GM13976 (cell line): ENCODE measurements at regions not wholly inside any gene's neighbourhood (a gene's known extent, or its start where the extent isn't known, plus 50 kb on each side); places are given as distances from the start of the nearest gene placed in this dataset.

Source experiments
- DNase-seq: peaks from one replicate; pipeline ENCODE4 v3.0.0; 2012; ENCODE audit warnings: low spot score
- in situ Hi-C: fragments of 300-500 bp; cut with MboI; formaldehyde crosslinking; loops from one replicate; pipeline ENCODE4 v1.12.0; 2022; ENCODE audit warnings: low sequenced_read_pairs, mixed read lengths, inconsistent platforms; ENCODE audit not compliant: unreplicated experiment
- TF ChIP-seq, protein P1 (sequence below): IDR thresholded peaks from 2 replicates; pipeline ENCODE4 v1.5.1; 2012; ENCODE audit warnings: borderline replicate concordance, mild to moderate bottlenecking; ENCODE audit not compliant: insufficient read depth; ENCODE audit errors: extremely low read depth, missing control alignments, control extremely low read depth

GRCh38 chrX:68892651-68893050 lies 63.8 kb downstream of the EFNB1 start:
- TF ChIP-seq, protein P1, sequence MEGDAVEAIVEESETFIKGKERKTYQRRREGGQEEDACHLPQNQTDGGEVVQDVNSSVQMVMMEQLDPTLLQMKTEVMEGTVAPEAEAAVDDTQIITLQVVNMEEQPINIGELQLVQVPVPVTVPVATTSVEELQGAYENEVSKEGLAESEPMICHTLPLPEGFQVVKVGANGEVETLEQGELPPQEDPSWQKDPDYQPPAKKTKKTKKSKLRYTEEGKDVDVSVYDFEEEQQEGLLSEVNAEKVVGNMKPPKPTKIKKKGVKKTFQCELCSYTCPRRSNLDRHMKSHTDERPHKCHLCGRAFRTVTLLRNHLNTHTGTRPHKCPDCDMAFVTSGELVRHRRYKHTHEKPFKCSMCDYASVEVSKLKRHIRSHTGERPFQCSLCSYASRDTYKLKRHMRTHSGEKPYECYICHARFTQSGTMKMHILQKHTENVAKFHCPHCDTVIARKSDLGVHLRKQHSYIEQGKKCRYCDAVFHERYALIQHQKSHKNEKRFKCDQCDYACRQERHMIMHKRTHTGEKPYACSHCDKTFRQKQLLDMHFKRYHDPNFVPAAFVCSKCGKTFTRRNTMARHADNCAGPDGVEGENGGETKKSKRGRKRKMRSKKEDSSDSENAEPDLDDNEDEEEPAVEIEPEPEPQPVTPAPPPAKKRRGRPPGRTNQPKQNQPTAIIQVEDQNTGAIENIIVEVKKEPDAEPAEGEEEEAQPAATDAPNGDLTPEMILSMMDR = no peak
- no peak for DNase-seq
- in situ Hi-C loops = no loop called here

GRCh38 chrX:68892134-68892533 lies 63.3 kb downstream of the EFNB1 start:
- DNase-seq = no peak
- TF ChIP-seq, protein P1 = no peak
- in situ Hi-C loops = no loop called here
